Omental fat pad (tissue), 3 donors: ENCODE measurements at regions not wholly inside any gene's neighbourhood (a gene's known extent, or its start where the extent isn't known, plus 50 kb on each side); places are given as distances from the start of the nearest gene placed in this dataset.

Experiments
- ATAC-seq: fragments of 150-250 bp; one replicate; pipeline ENCODE4 v1.9.1; 2016; ENCODE audit warnings: mild to moderate bottlenecking, moderate library complexity; ENCODE audit not compliant: low FRiP score
- DNase-seq: peaks from one replicate; pipeline ENCODE4 v3.0.0-alpha.2; 2019; ENCODE audit warnings: low spot score
- CTCF ChIP-seq, 3 donors: fragments of 450-650 bp; IDR thresholded peaks; one replicate each; pipeline ENCODE4 v1.5.1; 2016 to 2017; ENCODE audit warnings: antibody characterized with exemption in 3 of 3, mild to moderate bottlenecking in 3 of 3, moderate library complexity in 2 of 3

DNA sequence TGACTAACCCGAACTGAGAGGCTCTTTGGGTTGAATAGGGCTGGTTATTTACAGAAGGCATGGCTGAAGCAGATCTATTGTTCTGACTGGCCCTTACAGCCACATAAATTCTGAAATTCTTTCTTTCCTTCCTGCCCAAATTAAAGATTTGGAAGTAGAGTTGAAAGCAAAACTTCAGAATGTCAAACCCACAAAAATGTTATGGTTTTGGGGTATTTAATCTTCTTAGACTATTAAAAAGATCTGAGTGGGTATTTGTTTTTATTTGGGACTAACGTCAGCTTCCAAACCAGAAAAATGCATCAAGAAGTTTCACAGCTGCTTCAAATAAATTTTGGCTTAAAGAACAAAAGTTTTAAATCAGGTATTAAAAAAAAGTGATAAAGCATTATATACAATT lies 124.5 kb downstream of the AHR start:
- TF ChIP-seq CTCF (IDR thresholded peaks at IDR 0.05) = no peak
- no peak for DNase-seq
- ATAC-seq = no peak

DNA sequence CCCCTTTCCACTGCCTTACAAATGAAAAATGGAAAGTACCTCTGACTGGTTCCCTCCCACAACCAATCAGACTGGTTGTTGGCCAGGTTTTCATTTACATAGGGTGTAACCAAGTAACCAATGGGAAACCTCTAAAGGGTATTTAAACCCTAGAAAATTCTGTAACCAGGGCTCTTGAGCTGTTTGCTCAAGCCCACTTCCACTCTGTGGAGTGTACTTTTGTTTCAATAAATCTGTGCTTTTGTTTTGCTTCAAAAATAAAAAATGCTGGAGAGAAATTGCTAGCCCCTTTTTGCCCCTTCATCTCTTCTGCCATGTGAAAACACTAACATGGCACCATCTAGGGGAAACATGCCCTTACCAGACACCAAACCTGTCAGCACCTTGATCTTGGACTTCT lies 129.5 kb downstream of the AHR start:
- DNase-seq (no peak), ATAC-seq (no peak)
- no peak for TF ChIP-seq CTCF (IDR thresholded peaks at IDR 0.05)

- TF ChIP-seq CTCF (IDR thresholded peaks at IDR 0.05) = no peak
- no peak for ATAC-seq
- DNase-seq = no peak
These were observed 131.1 kb downstream of the AHR start for GRCh38 chr7:17429579-17429978.

DNA sequence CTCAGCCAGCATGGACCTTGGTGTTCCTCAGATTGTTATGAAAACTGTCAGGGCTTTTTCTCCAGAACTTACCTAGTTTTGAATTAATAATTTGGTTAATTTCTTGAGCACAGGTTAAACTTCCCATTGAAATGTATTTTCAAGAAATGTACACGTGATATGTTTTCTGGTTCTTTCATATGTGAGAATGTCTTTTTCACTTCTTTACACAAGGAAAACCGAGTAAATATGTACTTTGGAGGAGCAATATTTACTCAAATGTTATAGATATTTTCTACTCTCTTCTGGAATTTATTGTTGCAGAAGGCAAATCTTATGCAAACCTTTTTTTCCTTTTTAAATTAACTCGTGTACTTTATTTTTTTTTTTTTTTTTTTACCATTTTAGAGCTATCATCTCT lies 134.3 kb downstream of the AHR start:
- ATAC-seq = no peak
- no peak for TF ChIP-seq CTCF (IDR thresholded peaks at IDR 0.05)
- DNase-seq = no peak

- ATAC-seq = no peak
- no peak for TF ChIP-seq CTCF (IDR thresholded peaks at IDR 0.05)
- DNase-seq = no peak
These were observed 135.7 kb downstream of the AHR start for GRCh38 chr7:17434191-17434590.

DNA sequence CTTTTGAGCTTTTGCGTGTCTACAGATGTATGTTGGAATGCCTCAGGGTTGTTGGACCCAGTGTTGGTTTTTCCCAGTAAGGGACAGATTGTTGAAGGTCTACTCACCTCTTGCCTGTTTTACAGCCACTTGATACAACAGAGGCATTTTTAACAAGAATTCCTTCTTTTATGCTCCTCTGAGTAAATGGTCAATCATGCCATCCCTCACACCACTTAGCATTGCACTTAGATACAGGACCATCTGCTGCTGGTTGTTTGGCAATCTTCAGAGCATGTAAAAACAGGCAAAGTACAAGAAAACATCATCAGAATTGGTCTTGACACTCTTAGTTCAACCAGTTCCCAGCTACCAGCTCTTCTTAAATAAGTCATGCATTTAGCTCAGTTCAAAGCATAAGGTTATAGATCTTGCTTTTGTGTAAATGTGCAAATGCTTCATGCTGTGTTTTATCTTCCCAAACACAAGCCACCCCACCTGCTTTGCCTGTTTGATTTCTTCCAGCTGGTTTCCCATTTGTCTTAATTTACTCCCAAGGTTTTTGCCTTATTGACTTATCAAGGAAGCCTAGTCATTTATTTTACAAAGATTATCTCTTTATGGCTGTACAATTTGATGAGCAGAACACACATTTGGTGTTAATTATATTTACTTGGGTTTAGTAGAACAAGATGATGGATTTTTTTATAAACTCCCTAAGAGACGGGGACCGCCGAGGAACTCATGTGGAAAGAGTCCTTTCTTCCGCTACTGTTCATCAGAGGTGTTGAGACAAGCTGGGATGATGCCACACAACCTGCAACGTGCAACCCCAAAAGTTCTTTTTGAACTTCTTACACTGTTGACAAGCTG lies 136.6 kb downstream of the AHR start:
- ATAC-seq = no peak
- TF ChIP-seq CTCF (IDR thresholded peaks at IDR 0.05) = no peak
- DNase-seq = no peak

DNA sequence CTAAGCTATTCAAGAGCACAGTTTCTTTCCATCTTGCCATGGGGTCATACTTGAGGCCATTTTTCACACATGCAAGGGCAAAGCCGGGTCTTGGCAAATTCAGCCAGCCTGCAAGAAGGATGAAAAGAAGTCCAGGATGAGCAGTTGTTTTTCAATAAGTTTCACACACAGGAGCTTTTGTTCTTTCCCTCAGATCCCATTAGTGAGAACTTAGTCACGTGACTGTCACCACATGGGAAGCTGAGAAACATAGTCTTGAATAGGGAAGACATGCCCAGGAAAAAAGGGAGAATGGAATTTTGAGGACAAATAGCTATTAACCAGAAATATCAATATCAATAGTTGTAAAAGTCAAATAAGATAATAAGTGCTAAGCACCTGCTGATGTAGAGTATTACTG lies 137.7 kb downstream of the AHR start:
- ATAC-seq = no peak
- TF ChIP-seq CTCF (IDR thresholded peaks at IDR 0.05) = no peak
- no peak for DNase-seq
